Fibroblast of upper back skin (primary cell): ENCODE measurements at regions not wholly inside any gene's neighbourhood (a gene's known extent, or its start where the extent isn't known, plus 50 kb on each side); places are given as distances from the start of the nearest gene placed in this dataset.

ENCODE experiments used
- DNase-seq: peaks from one replicate; pipeline ENCODE4 v3.0.0-alpha.2; 2013

DNA sequence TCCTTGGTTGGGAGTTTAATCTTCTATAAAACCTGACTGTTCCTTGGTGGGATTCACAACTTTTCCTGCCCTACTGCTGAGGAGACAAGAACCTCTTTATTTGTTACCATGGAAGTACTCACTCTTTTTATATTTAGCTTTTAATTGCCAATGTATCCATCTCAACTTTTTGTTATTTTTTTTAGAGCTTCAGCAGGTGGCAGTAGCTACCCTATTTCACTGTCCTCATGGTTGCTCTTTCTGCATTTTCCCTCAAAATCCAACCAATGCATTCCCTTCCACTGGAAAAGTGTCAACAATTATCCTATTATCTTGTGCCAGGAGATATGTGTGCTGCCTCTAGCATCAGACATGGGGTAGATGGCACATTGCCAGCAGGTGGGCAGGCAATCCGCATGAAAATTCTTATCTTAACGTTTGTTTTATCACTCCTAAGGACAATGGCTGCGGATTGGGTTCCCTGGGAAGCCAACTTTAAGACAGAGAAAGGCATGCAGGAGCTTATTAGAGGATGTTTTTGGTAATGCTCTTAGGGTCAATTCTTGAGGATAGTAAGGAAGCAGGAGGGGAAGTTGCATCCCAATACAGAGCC lies 406.4 kb downstream of the SNAPC1 start:
- no peak for DNase-seq

GRCh38 chr14:62179367-62180018 lies 417.3 kb downstream of the SNAPC1 start:
- peak; percentile 87 for DNase-seq

DNA sequence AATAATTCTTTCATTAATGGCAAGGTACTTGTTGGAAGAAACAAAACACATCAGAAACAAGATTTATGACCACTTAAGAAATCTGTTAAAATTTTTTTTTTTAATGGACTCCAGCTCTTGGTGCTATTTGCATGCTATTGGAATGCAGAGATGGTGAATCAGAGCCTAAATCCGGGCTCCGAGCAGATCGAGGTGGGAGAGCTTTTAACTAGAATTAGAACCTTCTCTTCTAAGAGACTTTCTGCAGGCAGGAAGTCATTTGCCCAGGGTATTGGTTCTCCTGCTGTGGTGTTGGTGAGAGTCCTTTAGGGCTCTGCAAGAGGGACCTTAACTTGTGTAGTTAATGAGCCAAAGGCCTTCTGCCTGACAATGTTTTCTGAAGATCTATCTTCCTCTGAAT lies 419.4 kb downstream of the SNAPC1 start:
- no peak for DNase-seq

DNA sequence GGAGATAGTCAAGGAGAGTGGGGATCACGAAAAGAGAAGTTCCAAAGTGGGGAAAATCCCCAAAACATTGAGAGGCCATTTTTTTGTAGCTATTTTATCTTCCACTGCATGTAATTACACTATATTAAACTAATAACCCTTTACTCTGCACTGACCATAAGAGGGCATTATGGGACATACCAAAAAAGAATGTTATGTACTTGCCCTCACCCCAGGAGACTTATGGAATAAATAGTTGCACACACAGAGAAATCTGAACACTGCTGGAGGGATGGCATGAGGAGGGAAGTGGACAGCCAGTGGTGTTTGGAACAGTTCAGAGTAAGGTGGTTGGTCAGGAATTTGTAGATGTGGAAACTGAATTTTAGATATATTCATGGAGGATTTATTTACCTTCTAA lies 422.9 kb downstream of the SNAPC1 start:
- DNase-seq = peak; percentile 10

- no peak for DNase-seq
These were observed 425.0 kb downstream of the SNAPC1 start for GRCh38 chr14:62187265-62187664.

DNA sequence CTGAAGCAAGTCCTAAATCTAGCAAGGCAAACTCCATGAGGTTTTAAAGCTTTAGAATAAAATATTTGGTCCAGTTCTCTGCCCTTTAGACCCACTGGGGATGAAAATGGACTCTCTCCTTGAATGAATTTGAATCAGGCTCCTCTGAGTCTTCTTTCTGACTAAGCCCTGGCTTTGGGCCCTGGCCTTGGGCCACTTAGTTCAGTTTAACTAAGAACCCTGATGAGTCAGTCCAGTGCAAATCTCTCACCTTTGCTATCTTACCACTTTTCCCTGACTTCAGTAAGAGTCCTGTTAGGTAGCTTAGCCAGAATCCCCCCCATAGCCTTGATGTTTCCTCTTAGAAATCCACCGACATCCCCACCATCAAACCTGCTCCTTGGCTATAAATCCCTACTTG lies 427.5 kb downstream of the SNAPC1 start:
- peak; percentile 53 for DNase-seq

DNA sequence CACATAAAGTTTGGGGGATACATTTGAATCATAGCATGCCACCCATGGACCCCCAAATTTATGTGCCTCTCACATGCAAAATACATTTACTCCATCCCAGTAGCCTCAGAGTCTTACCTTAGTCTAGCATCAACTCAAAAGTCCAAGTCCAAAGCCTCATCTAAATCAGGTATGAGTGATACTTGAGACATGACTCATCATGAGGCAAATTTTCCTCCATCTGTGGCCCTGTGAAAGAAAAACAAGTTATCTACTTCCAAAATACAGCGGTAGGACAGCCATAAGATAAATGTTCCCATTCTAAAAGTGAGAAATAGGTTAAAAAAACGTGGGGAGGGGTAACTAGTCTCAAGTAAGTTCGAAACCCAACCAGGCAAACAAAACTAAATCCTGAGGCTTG lies 444.2 kb downstream of the SNAPC1 start:
- DNase-seq = peak; percentile 44

DNA sequence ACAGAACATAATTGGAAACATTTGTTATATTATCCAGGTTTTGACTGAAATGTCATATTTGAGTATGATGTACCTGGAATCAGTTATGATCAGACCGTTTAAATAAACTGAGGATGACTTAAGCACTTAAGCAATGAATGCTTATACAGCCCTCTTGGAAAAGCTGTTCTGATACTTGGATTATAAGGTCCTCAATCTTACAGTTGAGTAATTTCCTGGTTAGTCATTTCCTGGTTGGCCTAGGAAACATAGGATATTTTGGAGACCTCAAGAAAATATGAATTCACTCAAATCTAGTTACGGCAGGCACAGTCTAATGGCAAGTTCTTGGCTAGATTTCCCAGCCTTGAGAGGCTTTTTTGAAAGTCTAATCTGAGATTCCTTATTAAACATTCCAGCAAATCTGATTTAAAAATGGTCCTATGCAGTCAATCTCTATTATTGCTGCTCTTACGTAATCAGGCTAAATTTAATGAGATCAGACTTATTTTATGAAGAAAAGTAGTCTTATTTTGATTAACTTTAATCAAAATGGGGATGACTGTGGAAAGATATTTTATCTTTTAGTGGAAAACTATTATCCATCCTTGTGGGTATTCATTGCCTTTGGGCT lies 447.2 kb downstream of the SNAPC1 start:
- peak; percentile 89 for DNase-seq

DNA sequence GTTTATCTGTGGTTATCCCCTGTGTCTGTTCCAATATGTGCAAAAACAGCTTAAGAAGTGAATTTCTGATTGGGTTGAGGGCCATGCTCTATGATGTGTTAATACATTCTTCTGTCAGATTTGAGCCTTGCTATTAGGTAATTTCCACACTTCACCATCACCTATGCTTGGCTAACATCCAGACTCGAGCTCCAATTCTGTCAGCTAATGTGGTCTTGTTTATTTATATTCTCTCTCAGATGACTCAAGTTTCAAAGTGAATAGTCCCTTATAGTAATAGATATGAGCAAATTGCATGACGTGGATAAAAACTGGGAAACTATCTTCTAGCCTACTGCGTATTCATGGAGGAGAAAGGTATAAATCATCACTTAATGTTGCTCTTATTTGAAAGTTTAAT lies 451.3 kb downstream of the SNAPC1 start:
- peak; percentile 30 for DNase-seq

DNA sequence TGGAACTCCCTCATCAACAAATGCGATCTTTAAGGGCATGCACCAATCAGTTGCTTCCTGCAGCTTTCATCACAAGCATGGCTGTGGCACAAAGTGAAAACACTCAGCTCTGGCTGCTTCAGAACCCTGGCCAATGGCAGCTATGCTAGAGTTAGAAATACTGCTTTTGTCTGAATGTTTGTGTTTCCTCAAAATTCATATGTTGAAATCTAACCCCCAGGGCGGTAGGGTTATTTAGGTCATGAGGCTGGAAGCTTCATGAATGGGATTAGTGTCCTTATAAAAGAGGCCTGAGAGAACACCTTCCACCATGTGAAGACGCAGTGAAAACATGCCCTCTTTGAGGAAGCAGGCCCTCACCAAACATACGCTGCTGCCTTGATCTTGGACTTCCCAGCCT lies 453.9 kb downstream of the SNAPC1 start:
- DNase-seq = no peak

DNA sequence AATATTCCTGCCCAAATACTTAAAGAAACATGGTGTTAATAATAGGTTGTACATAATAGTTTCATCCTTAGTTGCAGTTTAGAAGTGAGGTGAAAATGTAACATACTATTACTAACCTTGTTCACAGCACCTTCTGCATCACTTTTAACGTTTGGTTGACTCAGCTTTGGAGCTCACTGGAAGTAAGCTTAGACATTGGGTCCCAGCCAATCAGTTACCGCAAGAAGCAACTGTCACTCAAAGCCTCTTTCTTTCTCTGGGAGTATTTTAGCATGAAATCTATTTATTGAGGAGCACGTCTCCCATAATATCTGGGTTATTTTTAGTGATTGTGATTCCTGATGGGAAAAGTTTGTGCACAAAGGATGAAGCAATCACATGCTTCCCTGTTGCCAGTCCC lies 472.6 kb downstream of the SNAPC1 start:
- no peak for DNase-seq

DNA sequence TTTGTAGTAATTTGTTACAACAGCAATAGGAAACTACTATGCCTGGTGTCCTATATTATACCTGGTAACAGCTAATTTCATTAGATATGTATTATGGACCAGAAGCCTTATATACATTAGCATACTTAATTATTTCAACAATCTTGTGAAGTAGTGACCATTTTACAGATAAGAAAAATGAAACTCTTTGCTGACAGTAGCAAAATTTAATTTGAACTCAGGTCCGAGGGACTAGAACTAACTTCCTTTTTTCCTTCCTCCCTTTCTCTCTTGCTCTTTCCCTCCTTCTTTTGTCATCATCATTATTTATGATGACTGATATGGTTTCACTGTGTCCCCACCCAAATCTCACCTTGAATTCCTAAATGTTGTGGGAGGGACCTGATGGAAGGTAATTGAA lies 482.0 kb downstream of the SNAPC1 start:
- no peak for DNase-seq

DNA sequence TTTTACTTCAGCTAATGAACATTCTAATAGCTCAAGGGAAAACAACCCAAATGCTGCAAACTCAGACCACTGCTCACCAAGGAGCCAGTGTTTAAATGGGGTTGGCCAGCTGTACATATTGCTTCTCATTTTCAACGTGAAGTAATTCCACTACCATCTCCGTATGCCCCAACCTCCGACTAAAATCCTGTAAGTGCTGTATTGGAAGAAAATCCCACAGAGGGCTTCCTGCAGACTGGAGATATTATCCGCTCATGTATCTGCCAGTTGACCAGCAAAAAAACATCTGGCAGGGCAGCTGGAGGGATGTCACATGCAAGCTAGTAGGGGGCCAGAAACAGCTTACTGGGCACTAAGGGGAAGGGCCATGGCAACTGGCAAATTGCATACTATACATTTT lies 485.0 kb downstream of the SNAPC1 start:
- no peak for DNase-seq

DNA sequence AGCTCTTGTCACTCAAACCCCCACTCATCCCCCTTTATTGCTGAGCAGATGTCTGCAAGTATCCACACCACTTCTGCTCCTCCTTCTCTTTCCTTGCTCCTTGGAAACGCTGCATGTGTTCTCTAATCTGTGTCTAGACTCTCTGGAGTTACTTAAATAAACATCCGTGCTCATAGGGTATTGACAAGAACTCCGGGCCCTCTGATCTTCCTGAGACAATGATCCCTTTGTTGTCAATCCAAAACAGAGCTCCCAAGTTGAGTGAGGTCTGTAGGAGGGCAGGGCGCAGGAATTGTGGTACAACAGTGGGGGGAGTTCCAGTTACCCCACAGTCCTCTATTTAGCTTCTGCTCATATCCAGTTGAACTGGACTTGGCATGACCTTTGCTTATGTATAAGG lies 489.0 kb downstream of the SNAPC1 start:
- no peak for DNase-seq

DNA sequence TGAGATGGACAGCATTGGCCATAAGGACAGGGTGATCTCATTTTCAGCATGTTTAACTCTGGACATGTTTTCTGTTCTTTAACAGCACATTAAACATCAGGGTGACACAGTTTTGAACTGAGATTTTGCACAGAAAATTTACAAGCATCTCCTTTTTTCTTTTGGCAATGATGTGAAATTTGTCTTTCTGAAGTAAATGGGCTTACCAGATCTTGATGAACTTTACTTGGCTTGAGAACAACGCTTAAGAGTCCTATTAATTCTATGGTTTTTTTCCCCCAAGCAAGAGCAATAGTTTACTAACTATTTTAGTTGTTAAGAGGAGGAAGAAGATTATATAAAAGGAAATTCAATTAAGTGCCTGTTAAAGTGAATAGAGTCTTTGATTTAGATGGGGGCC lies 491.0 kb downstream of the SNAPC1 start:
- DNase-seq = no peak

GRCh38 chr14:62253911-62254310 lies 491.7 kb downstream of the SNAPC1 start:
- DNase-seq = no peak

- peak; percentile 2 for DNase-seq
These were observed 507.0 kb downstream of the SNAPC1 start for GRCh38 chr14:62269204-62269603.

DNA sequence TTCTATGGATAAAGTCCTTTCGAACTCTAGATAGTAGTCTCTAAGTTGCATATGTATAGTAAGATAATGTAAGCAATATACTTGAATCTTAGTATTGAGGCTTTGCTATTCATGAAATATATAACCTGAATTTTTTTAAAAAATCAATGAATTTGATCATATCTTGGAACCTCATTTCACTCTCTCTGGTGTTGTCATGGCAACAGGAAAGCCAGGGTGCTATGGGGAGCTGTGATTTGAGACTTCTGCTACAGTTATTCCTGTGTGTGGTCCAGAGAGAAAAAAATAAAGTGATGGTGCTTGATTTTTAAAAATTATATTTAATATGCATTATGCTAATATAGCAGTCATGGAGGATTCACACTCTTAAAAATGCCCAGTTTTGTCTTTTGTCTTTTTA lies 508.0 kb downstream of the SNAPC1 start:
- no peak for DNase-seq

- no peak for DNase-seq
These were observed 518.1 kb downstream of the SNAPC1 start for GRCh38 chr14:62280366-62280765.

DNA sequence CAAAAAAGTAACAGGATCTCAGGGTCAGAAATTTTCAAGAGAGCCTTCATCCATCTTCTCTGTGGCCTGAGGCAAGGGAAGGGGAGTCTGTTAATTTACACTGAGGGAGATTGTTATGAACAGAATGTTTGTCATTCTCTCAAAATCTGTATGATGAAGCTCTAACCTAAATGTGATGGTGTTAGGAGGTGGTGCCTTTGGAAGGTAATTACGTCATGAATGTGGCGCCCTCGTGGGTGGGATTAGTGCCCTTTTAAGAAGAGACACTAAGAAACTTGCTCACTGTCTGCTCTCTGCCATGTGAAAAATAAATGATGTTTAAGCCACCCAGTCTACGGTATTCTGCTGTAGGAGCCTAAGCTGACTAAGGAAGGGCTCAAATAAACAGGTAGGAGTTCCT lies 521.6 kb downstream of the SNAPC1 start:
- no peak for DNase-seq

- peak; percentile 39 for DNase-seq
These were observed 527.3 kb downstream of the SNAPC1 start for GRCh38 chr14:62289471-62289870.

GRCh38 chr14:62301080-62301479 lies 538.9 kb downstream of the SNAPC1 start:
- DNase-seq = no peak

- DNase-seq = peak; percentile 10
These were observed 539.7 kb downstream of the SNAPC1 start for GRCh38 chr14:62301911-62302310.

DNA sequence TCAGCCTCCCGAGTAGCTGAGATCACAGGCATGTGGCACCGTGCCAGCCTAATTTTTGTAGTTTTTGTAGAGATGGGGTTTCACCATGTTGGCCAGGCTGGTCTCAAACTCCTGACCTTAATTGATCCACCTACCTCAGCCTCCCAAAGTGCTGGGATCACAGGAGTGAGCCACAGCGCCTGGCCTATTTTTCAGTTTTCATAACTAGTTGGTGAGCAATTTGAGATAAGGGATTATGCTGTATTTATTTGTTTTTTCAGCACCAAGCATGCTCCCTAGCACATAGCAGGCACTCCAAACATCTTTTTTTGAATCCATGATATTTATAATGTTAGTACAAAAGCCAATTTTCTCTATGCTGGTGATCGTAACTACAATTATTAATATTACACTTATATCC lies 541.2 kb downstream of the SNAPC1 start:
- DNase-seq = no peak

DNA sequence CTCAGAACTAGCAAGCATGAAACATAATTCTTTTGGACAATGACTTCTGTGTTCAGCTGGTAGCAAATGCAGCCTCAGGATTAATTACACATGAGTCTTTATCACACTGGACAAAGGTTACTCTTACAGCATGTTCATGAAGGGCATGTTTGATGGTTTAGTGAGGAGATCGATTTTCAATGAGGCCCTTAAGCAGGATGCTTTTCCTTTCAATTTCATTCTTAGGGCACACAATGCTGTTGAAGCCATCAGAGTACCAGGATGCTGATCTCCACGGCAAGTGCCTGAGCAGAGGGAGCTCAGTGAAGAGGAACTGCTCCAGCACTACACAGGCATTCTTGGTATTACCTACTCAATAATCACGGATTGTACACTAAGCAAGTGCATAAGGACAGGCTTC lies 542.0 kb downstream of the SNAPC1 start:
- no peak for DNase-seq
